HUES64 (cell line): ENCODE measurements at regions not wholly inside any gene's neighbourhood (a gene's known extent, or its start where the extent isn't known, plus 50 kb on each side); places are given as distances from the start of the nearest gene placed in this dataset.

Source experiments
- H3K27ac ChIP-seq: 2 replicates; pipeline ENCODE4 v1.7.0; 2013; ENCODE audit warnings: low read depth, low read length, inconsistent platforms
- H3K27me3 ChIP-seq: 2 replicates; pipeline ENCODE4 v1.6.1; 2013; ENCODE audit warnings: mild to moderate bottlenecking, low read length; ENCODE audit not compliant: insufficient read depth
- H3K36me3 ChIP-seq: 2 replicates; pipeline ENCODE4 v1.6.1; 2013; ENCODE audit warnings: mild to moderate bottlenecking, low read length; ENCODE audit not compliant: insufficient read depth
- H3K4me1 ChIP-seq: 2 replicates; pipeline ENCODE4 v1.6.1; 2013; ENCODE audit warnings: mild to moderate bottlenecking, low read length, moderate library complexity; ENCODE audit not compliant: insufficient read depth
- H3K4me3 ChIP-seq: 2 replicates; pipeline ENCODE4 v1.5.1; 2013; ENCODE audit warnings: mild to moderate bottlenecking, low read length, moderate library complexity
- H3K9ac ChIP-seq: 2 replicates; pipeline ENCODE4 v1.6.1; 2013; ENCODE audit warnings: mild to moderate bottlenecking, low read depth, low read length
- H3K9me3 ChIP-seq: 2 replicates; pipeline ENCODE4 v1.6.1; 2013; ENCODE audit warnings: low read depth, low read length; ENCODE audit not compliant: insufficient read depth
- WGBS: fragments of 150-250, 120-280 bp; methylation state at CpG from one replicate; pipeline ENCODE4 v1.1.7; 2013; ENCODE audit warnings: missing lambda C conversion rate; 5-methylcytosine and 5-hydroxymethylcytosine counted together

GRCh38 chr15:39074341-39074985 lies 506.4 kb upstream of the THBS1 start:
- no peaks in the 10 kb centered on the region for H3K4me1 ChIP-seq
- H3K27me3 ChIP-seq: no peaks in the 10 kb centered on the region
- no peaks in the 10 kb centered on the region for H3K9me3 ChIP-seq
- 72% methylated on average over 3 of the region's 5 CpGs for WGBS
- H3K36me3 ChIP-seq: no peaks in the 10 kb centered on the region
- H3K9ac ChIP-seq: no peak overlapping the region
- no peak overlapping the region for H3K27ac ChIP-seq
- H3K4me3 ChIP-seq: no peak overlapping the region

- H3K9me3 ChIP-seq: no peaks in the 10 kb centered on the region
- H3K4me3 ChIP-seq: no peak overlapping the region
- H3K27ac ChIP-seq: no peak overlapping the region
- H3K9ac ChIP-seq: no peak overlapping the region
- H3K4me1 ChIP-seq: no peaks in the 10 kb centered on the region
- no peaks in the 10 kb centered on the region for H3K27me3 ChIP-seq
- H3K36me3 ChIP-seq: no peaks in the 10 kb centered on the region
- WGBS: 73% methylated on average over 3 of the region's 3 CpGs
Observed at GRCh38 chr15:39075311-39075710, 505.6 kb upstream of the THBS1 start.

- 86% methylated on average over 7 of the region's 7 CpGs for WGBS
- H3K9ac ChIP-seq: no peak overlapping the region
- H3K4me3 ChIP-seq: no peak overlapping the region
- H3K27ac ChIP-seq: no peak overlapping the region
- H3K4me1 ChIP-seq: no peaks in the 10 kb centered on the region
- no peaks in the 10 kb centered on the region for H3K27me3 ChIP-seq
- H3K9me3 ChIP-seq: no peaks in the 10 kb centered on the region
- no peaks in the 10 kb centered on the region for H3K36me3 ChIP-seq
Observed at GRCh38 chr15:39075756-39076341, 505.0 kb upstream of the THBS1 start.

GRCh38 chr15:39078026-39078425 lies 502.9 kb upstream of the THBS1 start:
- Histone ChIP-seq H3K9ac (no peak overlapping the region), H3K4me3 (no peak overlapping the region), H3K9me3 (no peaks in the 10 kb centered on the region), H3K4me1 (no peaks in the 10 kb centered on the region), H3K36me3 (no peaks in the 10 kb centered on the region), H3K27me3 (no peaks in the 10 kb centered on the region), H3K27ac (no peak overlapping the region)
- WGBS: 95% methylated on average over 3 of the region's 3 CpGs

GRCh38 chr15:39079296-39079847 lies 501.5 kb upstream of the THBS1 start:
- Histone ChIP-seq H3K36me3 (no peaks in the 10 kb centered on the region), H3K27me3 (no peaks in the 10 kb centered on the region), H3K27ac (no peak overlapping the region), H3K4me3 (no peak overlapping the region), H3K4me1 (no peaks in the 10 kb centered on the region), H3K9ac (no peak overlapping the region), H3K9me3 (no peaks in the 10 kb centered on the region)
- 93% methylated on average over 6 of the region's 6 CpGs for WGBS

- Histone ChIP-seq H3K36me3 (no peaks in the 10 kb centered on the region), H3K4me1 (no peaks in the 10 kb centered on the region), H3K9ac (no peak overlapping the region), H3K27ac (no peak overlapping the region), H3K9me3 (no peaks in the 10 kb centered on the region), H3K4me3 (no peak overlapping the region), H3K27me3 (no peaks in the 10 kb centered on the region)
- WGBS: 97% methylated on average over 2 of the region's 2 CpGs
Observed at GRCh38 chr15:39083213-39083612, 497.7 kb upstream of the THBS1 start.

GRCh38 chr15:39084674-39085530 lies 496.0 kb upstream of the THBS1 start:
- no peak overlapping the region for H3K27ac ChIP-seq
- H3K4me1 ChIP-seq: peaks cover 9% of the 10 kb centered on the region
- H3K9me3 ChIP-seq: no peaks in the 10 kb centered on the region
- H3K36me3 ChIP-seq: no peaks in the 10 kb centered on the region
- no peak overlapping the region for H3K9ac ChIP-seq
- H3K4me3 ChIP-seq: no peak overlapping the region
- no peaks in the 10 kb centered on the region for H3K27me3 ChIP-seq
- WGBS: 92% methylated on average over 11 of the region's 12 CpGs

- Histone ChIP-seq H3K27ac (no peak overlapping the region), H3K9ac (no peak overlapping the region), H3K27me3 (no peaks in the 10 kb centered on the region), H3K36me3 (no peaks in the 10 kb centered on the region), H3K4me1 (peaks cover 9% of the 10 kb centered on the region), H3K9me3 (no peaks in the 10 kb centered on the region), H3K4me3 (no peak overlapping the region)
- 95% methylated on average over 5 of the region's 5 CpGs for WGBS
Observed at GRCh38 chr15:39086641-39087040, 494.2 kb upstream of the THBS1 start.

- no peaks in the 10 kb centered on the region for H3K27me3 ChIP-seq
- no peaks in the 10 kb centered on the region for H3K36me3 ChIP-seq
- no peak overlapping the region for H3K4me3 ChIP-seq
- 100% methylated on average over 1 of the region's 1 CpG for WGBS
- no peaks in the 10 kb centered on the region for H3K9me3 ChIP-seq
- H3K27ac ChIP-seq: no peak overlapping the region
- peaks cover 9% of the 10 kb centered on the region for H3K4me1 ChIP-seq
- no peak overlapping the region for H3K9ac ChIP-seq
Observed at GRCh38 chr15:39088156-39088555, 492.7 kb upstream of the THBS1 start.

- Histone ChIP-seq H3K27ac (no peak overlapping the region), H3K4me3 (no peak overlapping the region), H3K4me1 (peaks cover 38% of the 10 kb centered on the region), H3K27me3 (no peaks in the 10 kb centered on the region), H3K36me3 (no peaks in the 10 kb centered on the region), H3K9ac (no peak overlapping the region), H3K9me3 (no peaks in the 10 kb centered on the region)
- WGBS: 93% methylated on average over 4 of the region's 4 CpGs
Observed at GRCh38 chr15:39092354-39092753, 488.5 kb upstream of the THBS1 start.

GRCh38 chr15:39092761-39093160 lies 488.1 kb upstream of the THBS1 start:
- WGBS: 90% methylated on average over 2 of the region's 2 CpGs
- H3K27me3 ChIP-seq: no peaks in the 10 kb centered on the region
- no peak overlapping the region for H3K27ac ChIP-seq
- peaks cover 38% of the 10 kb centered on the region for H3K4me1 ChIP-seq
- no peaks in the 10 kb centered on the region for H3K36me3 ChIP-seq
- H3K9me3 ChIP-seq: no peaks in the 10 kb centered on the region
- H3K9ac ChIP-seq: no peak overlapping the region
- H3K4me3 ChIP-seq: no peak overlapping the region
